ENCODE measurements at regions not wholly inside any gene's neighbourhood (a gene's known extent, or its start where the extent isn't known, plus 50 kb on each side); places are given as distances from the start of the nearest gene placed in this dataset.

DNA sequence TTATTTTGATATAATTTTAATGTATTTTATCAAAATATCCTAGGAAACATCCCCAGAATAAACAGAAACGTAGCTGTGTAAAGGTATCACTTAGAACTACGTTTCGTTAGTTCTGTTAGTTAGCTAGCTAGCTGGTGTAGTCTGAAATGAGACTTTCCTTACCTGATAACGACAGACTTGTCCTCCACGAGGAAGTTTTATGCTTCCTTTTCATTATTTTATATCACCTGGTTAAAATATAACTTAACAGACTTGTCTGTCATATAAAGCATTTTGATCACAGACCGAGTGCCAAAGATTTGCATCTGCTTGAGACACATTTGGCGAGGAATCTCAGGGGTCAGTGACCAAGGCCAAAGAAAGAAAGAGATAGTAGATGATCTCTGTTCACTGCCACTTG, 829.5 kb downstream of the VGLL3 start:
- DNase-seq: no peak

GRCh38 chr3:86152620-86153019, 838.3 kb downstream of the VGLL3 start:
- DNase-seq: no peak

GRCh38 chr3:86149054-86149453, 841.9 kb downstream of the VGLL3 start:
- no peak for DNase-seq

- no peak for DNase-seq
Measured at GRCh38 chr3:86147119-86147518, 843.8 kb downstream of the VGLL3 start.

DNA sequence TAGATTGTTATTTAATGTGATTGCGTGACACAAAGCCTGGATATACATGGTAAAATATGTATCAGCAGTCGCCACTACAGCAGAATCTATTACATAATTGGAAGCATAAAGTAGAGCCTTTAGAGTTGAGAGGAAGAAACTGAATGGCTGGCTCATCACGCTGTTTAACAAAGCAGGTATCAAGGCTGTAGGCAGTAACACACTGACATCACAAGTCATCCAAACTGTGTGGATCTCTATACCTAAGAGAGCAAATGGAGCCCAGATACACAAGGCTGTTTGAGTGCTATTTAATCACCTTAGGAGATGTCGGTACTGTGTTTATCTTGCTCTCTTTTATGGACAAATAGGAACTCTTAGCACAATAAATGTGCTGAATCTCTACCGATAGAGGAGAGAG, 864.4 kb downstream of the VGLL3 start:
- no peak for DNase-seq
